ENCODE measurements at regions not wholly inside any gene's neighbourhood (a gene's known extent, or its start where the extent isn't known, plus 50 kb on each side); places are given as distances from the start of the nearest gene placed in this dataset.

DNA sequence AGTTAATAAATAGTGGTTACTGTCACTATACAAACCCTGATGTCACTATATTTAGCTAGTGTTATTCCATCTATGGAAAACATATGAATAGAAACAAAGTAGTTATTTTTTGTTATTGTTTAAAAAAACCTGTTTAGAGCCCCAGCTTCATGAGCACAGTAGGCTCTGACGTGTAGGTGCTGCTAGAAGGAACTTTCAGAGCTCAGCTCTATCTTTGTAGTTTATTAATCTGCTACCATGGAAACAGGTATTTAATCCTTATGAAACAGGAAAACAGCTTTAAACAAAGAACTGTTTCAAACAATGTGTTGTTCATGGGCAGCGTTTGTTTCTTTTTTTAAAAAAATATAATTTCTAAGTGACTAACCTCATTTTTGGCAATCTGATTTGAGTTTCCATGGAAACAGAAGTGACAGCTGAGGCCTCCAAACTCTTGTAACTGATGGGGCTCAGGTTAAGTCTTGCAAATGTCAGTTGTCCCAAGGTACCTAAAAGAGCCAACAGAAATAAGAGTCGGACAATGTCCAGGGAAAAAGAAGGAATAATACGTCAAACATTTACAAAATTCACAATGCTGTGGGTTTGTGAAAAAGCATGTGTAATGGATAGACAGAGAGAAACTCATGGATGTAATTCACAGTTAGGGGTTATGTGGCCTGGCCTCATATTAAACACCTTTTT, 162.0 kb upstream of the C21orf91 start:
- DNase-seq (ENCODE audit: low read depth in 2 of 2) = no peak

DNA sequence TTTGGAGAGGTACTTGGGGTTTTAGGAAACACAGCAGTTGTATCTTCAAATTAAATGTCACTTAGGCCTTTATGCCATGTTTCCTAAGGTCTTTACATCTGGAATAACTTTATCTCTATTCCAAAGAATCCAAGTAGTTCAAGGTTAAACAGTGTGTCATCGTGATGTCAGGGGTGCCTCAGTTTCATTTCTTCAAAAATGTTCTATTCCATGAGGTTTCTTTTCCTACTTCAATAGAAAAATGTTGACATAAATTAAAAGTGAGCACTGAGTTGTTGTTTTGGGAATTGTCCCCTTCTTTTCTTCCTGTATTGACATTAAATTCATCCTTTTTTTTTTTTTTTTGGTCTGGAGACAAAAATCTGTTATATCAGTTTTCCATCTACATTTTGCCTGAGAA, 160.6 kb upstream of the C21orf91 start:
- no peak for DNase-seq (ENCODE audit: low read depth in 2 of 2)

DNA sequence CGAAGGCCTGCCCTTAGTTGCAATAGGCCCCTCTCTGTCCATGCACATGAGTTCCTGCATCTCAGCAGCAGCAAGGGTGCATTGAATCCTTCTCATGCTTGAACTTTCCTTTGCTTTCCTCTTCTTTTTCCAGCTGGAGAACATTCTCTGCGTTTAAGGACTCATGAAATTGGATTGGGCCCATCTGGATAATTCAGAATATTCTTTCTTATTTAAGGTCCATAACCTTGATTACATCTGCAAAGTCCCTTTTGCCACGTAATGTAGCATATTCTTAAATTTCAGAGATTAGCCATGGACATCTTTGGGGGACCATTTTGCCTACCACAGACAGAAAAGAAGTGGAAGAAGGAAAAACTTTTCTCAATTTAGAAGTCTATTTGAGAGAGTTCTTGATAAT, 159.7 kb upstream of the C21orf91 start:
- no peak for DNase-seq (ENCODE audit: low read depth in 2 of 2)

DNA sequence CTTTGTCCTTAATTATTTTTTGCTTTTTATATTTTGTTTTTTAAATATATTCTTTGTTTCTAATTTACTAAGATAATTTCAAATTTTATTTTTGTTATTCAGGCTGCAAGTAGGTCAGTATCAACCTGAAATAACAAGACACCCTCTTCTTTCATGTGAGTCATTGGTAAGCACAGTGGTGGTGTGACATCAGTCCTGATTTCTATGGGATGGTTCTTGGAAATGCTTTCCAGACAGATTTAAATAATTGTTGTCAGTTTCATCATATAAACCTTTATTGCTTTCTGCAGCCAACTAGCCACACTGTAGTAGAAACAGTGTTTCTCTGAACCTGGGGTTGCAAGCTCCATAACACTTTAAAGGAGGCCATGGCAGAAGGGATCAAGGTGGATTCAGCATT, 157.5 kb upstream of the C21orf91 start:
- no peak for DNase-seq (ENCODE audit: low read depth in 2 of 2)

DNA sequence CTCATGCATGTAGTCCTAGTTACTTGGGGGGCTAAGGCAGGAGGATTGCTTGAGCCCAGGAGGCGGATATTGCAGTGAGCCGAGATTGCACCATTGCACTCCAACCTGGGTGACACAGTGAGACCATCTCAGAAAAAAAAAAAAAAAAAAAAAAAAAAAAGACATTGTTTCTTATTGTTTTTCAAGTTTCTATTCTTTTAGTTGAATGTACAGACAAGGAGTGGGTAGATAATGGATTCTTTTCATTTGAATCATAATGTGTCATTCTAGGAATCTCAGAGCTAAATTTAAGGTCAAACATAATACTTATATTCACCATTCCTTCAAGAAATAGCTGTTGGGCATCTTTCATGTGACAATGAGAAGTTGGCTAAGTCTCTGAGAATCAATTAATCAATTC, 157.0 kb upstream of the C21orf91 start:
- no peak for DNase-seq (ENCODE audit: low read depth in 2 of 2)

DNA sequence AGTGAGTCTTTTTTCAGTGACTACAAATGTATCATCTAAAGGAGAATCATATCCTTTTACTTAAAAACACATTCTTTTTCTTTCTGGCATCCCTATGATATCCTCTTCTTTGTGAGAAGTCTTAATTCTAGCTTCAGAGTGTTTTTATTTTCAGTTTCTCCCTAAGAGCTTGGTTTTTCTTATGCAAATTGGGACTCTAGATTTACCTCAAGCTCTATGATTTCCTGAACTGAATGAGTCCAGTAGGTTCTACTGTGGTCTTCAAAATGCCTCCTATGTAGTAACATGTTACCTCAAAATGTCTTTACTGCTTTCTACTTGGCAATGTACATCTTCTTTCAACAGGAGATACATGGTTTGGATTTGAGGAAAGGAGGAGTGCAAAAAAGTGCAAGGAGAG, 148.2 kb upstream of the C21orf91 start:
- DNase-seq (ENCODE audit: low read depth in 2 of 2) = no peak

DNA sequence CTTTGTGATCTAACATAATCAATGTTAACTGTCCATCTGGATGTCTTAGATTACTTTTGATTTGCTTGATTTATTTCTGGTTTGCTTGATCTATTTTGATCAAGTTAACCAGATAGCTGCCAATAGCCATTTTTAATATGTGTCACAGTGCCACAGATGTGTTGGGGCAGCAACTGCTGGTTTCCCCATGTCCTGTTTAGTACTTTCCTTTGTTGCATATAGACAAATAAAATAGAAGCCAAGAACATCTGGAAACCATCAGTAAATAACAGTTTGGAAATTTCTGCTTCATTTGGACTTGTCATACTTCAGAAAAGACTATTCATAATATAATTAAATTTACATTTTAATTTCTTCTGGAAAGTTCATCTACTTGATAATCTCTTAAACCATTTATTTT, 145.6 kb upstream of the C21orf91 start:
- no peak for DNase-seq (ENCODE audit: low read depth in 2 of 2)

DNA sequence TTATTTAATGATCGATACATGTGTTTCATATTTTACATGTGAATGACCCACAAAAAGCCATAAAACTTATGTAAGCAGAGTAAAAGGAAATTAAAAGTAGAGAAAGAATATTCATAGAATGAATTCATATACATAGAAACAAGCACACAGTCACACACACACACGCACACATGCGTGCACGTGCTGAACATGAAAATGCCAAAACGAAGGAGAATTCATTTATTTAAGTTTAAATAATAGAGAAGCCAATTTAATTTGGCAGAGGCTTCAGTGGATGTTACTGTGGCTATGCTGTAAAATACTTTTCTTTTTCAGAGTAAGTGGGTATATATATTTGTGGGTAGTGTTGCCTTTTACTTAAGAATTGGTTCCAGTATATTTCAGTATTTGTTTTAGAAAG, 145.0 kb upstream of the C21orf91 start:
- no peak for DNase-seq (ENCODE audit: low read depth in 2 of 2)

DNA sequence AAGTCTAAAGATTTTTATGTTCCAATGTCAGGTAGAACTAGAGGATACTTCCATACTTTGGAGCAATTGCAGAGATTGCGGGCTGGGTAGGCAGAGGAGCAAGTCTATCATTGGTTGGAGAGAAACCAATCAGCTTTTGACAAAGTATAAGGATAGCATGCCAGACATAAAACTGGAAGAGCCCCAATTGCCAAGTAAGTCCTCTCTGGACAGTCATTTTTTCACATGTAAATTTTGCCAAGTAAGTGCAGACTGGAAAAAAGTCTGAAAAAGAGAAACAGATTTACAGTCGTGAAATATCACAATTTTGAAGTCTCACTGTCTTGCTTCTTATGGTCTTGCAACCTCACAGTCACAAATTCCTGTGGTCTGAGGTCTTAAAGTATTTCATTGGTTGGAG, 131.4 kb upstream of the C21orf91 start:
- no peak for DNase-seq (ENCODE audit: low read depth in 2 of 2)

DNA sequence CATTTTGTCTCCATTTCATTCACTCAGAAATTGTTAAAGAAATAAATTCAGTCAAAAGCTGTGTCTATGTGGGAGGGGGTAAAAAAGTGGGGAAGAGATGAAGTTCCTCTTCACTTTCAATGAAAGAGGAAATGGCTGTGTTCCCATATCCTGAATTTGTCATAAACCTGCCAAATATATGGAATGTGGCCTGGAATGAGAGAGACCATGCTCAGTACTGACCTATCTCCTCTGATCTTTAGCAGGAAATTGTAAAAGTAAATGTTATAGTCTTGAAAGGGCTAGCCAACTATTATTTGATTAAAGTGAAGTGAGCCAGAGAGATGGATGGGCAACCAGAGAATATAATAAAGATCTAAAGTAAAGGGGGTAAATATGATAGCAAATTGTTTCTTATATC, 130.3 kb upstream of the C21orf91 start:
- DNase-seq (ENCODE audit: low read depth in 2 of 2) = no peak

DNA sequence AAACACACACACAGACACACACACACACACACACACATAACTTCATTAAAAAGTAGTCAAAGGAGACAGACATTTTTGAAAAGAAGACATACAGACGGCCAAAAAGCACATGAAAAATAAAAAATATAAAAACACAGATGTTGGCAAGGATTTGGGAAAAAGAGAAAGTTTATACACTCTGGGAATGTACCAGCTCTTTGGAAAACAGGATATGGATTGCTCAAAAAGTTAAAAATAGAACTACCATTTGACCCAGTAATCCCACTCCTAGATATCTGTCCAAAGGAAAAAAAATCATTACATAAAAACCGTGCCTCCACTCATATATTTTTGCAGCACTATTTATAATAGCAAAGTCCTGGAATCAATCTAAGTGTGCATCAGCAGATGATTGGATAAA, 128.4 kb upstream of the C21orf91 start:
- no peak for DNase-seq (ENCODE audit: low read depth in 2 of 2)

DNA sequence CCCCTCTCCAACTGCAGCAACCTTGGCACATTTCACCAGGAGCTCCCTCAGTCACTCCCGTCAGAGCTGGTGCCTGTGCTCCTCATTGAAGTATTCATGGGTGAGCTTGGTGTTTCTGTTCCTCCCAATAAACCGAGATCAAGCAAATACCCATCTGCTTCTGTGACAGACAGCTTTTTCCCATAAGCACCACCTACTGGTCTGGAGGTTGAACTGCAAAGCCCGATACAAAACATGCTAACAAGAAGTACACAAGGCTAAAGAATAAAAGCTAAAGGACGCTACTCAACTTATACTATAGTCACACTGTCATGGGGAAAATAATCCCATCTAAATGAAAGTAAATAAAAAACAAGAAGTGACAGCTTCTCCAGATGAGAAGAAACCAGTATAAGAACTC, 111.9 kb upstream of the C21orf91 start:
- DNase-seq (ENCODE audit: low read depth in 2 of 2) = no peak

DNA sequence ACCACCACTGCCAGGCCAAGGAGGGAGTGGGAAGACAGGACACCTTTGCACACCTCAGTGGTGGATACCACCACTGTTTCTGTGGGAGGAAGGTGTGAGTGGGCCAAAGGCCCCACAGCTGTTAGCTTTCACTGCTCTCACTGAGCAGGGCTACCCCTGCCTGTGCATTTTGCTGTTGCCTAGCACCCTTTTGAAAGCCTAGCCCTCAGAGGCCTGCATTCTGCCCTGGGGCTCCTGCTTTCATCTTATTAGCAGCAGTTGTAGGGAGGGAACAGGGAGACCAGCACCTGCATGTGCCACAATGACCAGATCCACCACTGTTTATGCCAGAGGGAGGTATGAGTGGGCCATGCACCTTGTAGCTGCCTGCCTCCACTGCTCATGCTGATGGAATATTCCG, 110.9 kb upstream of the C21orf91 start:
- no peak for DNase-seq (ENCODE audit: low read depth in 2 of 2)

DNA sequence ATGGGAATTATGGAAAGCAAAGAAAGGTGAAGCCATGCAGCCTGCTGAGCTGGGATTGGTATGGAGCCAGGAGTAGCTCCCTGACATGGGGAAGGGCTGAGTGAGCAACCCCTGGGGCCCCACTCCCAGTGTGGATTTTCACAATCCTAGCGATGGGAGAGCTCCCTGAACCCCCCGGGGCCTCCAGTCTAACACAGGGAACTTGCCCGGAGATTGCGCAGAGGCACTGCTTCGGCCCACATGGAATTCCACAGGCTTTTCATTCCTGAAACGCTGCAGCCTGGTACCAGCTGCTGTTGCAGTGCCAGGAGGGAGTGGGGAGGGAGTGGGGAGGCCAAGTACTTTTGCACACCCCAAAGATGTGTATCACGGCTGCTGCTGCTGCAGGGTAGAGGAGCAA, 110.4 kb upstream of the C21orf91 start:
- no peak for DNase-seq (ENCODE audit: low read depth in 2 of 2)

DNA sequence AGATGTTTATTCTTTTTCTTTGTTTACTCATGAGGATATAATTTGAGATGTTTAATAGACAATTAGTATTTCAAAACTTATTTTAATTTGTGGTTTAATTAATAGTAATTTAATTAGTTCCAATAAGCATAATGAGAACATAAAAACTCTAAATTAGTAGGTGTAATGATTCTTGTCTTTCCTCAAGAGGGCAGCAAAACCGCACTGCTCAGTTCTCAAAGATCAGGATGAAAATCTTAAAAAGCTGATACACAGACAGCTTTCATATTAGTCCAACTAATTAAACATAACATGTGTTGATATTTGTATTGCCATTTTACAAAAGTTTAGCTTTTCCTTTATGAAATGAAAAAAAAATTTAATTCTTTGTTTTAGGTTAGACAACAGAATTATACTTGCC, 106.7 kb upstream of the C21orf91 start:
- no peak for DNase-seq (ENCODE audit: low read depth in 2 of 2)

DNA sequence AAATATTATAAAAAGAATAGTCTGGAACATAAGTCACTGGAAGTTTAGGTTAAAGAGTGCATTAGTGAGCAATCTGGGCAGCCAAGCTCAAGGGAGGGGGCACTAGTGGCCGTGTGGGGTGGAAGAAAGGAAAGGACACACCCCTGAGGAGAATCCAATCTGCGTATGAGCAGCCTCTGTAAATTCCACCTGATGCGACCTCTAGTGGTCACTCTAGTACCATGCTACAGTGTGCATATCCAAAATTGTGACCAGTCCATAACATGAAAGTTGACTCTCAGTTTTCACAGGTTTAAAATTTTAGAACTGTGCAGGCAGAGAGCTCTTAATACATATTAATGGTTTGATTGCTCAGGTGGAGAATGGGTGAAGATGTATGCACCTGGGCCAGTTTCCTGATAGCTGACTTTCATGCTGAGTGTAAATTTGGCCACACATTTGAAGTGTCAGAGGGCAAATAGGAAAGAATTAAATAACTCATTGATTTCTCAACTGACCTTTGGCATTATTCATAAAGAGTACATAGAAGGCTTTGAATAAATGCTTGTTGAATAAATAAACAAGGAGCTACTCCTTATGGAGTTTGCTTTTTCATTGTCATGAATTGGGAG, 105.9 kb upstream of the C21orf91 start:
- peak in 1 of 2 donors; percentile 8 for DNase-seq (ENCODE audit: low read depth in 2 of 2)

DNA sequence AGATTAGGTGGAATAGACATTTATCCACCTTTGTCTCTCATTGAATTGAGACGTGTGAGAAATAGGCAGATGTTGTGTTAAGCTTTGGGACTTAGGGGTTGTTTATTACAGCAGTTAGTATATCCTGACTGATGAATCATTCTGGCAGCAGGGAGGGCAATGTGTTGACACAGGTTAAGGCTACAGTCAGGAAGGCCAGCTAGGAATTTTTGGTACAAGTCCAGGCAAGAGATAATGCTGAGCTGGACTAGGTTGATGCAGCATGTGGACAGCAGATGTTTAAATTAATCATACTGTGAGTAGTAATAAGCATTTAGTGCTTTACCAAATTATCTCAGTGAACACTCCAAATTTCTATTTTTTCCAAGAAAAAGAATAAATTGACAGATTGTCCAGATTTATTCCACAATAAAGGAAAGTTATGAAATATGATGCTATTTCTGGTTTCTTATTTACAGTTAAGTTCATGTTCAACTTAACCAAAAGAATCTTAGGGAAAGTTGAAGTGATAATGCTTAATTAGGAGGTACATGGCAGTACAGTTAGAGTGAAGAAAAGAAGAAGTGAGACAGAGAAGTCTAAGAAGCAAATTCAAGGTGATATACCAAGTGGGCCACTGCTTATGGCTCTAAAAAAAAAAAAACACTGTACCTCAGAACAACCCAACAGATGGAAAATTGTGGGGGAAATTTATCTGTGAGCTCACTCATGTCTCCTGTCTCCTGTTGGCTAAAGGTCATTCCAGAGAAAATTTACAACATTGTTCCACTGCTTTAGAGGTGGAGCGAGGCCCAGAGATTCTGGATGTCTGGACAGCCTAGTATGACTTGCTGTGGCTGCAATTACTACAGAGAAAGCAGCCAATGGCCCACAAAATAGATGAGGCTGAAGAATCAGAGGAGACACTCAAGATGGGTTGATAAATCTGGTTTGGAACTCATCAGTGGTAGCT, 102.7 kb upstream of the C21orf91 start:
- no peak for DNase-seq (ENCODE audit: low read depth in 2 of 2)

DNA sequence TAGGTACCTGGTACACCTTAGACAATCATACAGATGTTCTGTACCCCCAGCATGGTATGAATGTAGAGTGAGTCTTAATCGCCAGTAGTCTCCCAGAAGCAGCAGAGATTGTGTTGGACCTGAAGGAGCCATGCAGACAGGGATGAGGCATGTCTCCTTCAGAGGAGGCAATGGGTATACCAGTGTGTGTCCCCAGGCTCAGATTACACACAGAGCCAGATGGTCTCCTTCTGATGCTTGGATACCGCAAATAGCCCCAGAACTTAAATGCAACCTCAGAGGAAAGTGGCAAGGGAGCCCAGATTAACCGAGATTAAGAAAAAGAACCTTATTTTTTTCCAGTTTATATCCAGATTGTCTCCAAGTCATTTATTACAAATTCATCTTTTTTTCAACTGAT, 96.8 kb upstream of the C21orf91 start:
- DNase-seq (ENCODE audit: low read depth in 2 of 2) = no peak

DNA sequence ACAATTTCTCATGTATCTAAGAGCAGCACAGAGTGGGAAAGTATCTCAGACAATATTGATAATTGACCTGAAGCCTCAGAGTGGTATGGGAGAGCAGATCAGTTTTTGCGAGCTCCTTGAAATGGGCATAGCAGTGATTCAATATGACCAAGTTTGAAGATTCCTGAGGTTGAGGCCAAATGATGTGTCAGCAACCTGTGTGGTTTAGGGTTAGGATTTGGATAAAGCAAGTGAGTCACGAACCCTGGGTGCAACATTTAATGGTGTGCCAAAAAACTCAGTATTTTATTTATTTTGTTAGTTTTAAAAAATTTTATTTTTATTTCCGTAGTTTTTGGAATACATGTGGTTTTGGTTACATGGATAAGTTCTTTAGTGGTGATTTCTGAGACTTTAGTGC, 92.5 kb upstream of the C21orf91 start:
- DNase-seq (ENCODE audit: low read depth in 2 of 2) = no peak

DNA sequence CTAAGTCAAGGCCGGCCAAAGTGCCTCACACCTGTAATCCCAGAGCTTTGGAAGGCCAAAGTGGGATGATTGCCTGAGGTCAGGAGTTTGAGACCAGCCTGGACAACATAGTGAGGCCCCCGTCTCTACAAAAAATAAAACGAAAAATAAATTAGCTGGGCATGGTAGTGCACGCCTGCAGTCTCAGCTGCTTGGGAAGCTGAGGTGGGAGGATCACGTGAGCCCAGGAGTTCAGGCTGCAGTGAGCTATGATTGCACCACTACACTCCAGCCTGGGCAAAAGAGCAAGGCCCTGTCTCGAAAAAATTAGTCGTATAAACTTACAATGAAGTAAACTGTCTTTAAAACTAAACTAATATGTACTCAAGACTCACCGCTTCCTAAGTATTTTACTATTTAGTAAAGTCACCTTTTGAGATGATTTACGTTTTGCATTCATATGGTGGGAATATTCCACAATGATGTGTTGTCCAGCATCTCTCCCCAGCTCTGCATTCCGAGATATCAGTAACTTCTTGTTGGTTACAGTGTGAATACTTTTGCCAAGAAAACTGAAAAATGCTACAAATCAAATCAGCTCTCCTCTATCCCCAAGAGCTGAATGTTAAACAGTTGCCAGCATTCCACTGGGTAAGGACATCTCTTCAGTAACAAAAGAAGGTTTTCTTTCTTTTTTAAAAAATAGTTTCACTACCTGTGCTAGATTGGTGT, 84.9 kb upstream of the C21orf91 start:
- DNase-seq (ENCODE audit: low read depth in 2 of 2) = no peak

DNA sequence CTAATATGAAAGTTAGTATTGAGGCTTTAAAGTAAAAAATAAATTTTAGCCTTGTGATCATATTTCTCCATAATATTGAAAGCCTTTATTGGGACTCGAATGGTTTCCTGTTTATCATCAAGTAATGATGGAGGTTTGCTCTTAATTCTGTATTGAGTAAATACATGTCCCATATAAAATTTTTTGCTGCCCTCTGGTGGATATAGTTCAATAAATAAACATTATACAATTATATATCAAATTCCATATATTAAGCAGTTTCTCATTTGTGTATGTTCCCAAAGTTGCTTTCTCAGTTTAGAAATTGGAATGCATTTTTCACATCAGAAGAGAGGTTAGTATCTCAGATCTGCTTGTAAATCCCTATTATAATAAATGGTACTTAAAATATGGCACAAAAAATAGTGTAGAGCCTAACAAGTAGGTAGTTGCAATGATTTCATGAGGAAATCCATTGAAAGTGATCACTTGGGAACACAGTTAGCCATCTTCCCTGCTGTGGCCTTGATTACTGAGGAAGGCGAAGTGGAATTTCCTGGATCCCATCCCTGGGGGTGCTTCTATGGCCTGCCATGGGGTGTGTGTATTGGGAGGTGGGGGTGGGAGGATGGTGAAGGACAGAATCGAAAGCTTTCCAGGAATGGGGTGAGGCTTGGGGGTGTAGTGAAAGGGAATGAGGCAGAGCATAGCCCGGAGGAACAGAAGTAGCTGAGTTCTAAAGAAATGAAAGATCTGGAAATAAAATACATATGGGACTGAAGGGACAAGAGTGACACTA, 84.1 kb upstream of the C21orf91 start:
- no peak for DNase-seq (ENCODE audit: low read depth in 2 of 2)

All from stimulated activated CD8-positive, alpha-beta memory T cell treated with anti-CD3 and anti-CD28 coated beads, Interleukin-15, amount 100 ng/mL, for 4 hours (primary cell).